ENCODE measurements at regions not wholly inside any gene's neighbourhood (a gene's known extent, or its start where the extent isn't known, plus 50 kb on each side); places are given as distances from the start of the nearest gene placed in this dataset.

DNA sequence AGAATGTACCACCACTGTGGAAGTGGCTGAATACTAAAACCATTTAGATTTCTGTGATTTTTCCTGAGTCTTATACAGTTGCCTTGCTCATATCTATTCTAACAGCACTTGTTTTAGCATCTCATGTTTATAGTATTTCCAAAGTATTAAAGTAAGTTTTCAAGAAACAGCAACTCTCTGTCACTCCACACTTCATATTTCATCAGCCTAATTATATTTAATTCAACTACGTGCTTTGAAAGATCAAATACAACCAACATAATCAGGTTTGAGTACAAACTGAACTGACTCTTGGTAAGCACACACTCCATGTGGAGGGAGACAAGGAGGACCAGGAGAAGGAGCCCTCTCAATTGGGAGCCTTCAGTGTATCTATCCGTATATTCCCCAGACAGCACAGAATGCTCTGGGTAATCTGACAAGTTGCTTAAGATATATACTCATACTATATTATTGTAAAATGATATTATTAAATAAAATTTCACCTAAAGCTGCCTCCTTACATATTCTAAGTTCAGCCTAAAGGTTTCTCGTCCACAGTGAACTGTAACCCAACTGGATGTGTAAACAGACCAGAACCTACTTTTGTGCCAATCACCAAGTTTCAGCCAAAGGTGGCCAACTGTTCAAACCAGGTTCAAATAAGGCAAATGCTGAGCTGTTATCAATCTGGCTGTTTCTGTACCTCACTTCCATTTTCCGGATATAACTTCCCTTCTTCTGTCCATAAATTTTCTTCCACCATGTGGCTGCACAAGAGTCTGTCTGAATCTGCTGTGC, 105.0 kb upstream of the RASSF8 start:
- TF ChIP-seq, protein P1, sequence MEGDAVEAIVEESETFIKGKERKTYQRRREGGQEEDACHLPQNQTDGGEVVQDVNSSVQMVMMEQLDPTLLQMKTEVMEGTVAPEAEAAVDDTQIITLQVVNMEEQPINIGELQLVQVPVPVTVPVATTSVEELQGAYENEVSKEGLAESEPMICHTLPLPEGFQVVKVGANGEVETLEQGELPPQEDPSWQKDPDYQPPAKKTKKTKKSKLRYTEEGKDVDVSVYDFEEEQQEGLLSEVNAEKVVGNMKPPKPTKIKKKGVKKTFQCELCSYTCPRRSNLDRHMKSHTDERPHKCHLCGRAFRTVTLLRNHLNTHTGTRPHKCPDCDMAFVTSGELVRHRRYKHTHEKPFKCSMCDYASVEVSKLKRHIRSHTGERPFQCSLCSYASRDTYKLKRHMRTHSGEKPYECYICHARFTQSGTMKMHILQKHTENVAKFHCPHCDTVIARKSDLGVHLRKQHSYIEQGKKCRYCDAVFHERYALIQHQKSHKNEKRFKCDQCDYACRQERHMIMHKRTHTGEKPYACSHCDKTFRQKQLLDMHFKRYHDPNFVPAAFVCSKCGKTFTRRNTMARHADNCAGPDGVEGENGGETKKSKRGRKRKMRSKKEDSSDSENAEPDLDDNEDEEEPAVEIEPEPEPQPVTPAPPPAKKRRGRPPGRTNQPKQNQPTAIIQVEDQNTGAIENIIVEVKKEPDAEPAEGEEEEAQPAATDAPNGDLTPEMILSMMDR (IDR thresholded peaks at IDR 0.05), result no peak
- TF ChIP-seq POLR2A (IDR thresholded peaks at IDR 0.05), result no peak

Measured in esophagus squamous epithelium (tissue), 4 donors.